ENCODE measurements at regions not wholly inside any gene's neighbourhood (a gene's known extent, or its start where the extent isn't known, plus 50 kb on each side); places are given as distances from the start of the nearest gene placed in this dataset.

- DNase-seq (ENCODE audit: low spot score): no peak
Observed at GRCh38 chr3:132189601-132190000, 127.6 kb upstream of the ACP3 start.

GRCh38 chr3:132196113-132196512 is 121.1 kb upstream of the ACP3 start:
- no peak for DNase-seq (ENCODE audit: low spot score)

- DNase-seq (ENCODE audit: low spot score): no peak
Observed at GRCh38 chr3:132198516-132198915, 118.7 kb upstream of the ACP3 start.

- no peak for DNase-seq (ENCODE audit: low spot score)
Observed at GRCh38 chr3:132199451-132199850, 117.8 kb upstream of the ACP3 start.

- DNase-seq (ENCODE audit: low spot score): no peak
Observed at GRCh38 chr3:132202586-132202985, 114.6 kb upstream of the ACP3 start.

- DNase-seq (ENCODE audit: low spot score): no peak
Observed at GRCh38 chr3:132203889-132204596, 113.2 kb upstream of the ACP3 start.

- no peak for DNase-seq (ENCODE audit: low spot score)
Observed at GRCh38 chr3:132205609-132206008, 111.6 kb upstream of the ACP3 start.

- no peak for DNase-seq (ENCODE audit: low spot score)
Observed at GRCh38 chr3:132209855-132210254, 107.4 kb upstream of the ACP3 start.

- no peak for DNase-seq (ENCODE audit: low spot score)
Observed at GRCh38 chr3:132210476-132211346, 106.5 kb upstream of the ACP3 start.

- no peak for DNase-seq (ENCODE audit: low spot score)
Observed at GRCh38 chr3:132211896-132212295, 105.3 kb upstream of the ACP3 start.

GRCh38 chr3:132218817-132219755 is 98.1 kb upstream of the ACP3 start:
- DNase-seq (ENCODE audit: low spot score): no peak

- no peak for DNase-seq (ENCODE audit: low spot score)
Observed at GRCh38 chr3:132220986-132221385, 96.2 kb upstream of the ACP3 start.

- no peak for DNase-seq (ENCODE audit: low spot score)
Observed at GRCh38 chr3:132222868-132223538, 94.2 kb upstream of the ACP3 start.

GRCh38 chr3:132225664-132226063 is 91.5 kb upstream of the ACP3 start:
- DNase-seq (ENCODE audit: low spot score): no peak

GRCh38 chr3:132228923-132229322 is 88.3 kb upstream of the ACP3 start:
- DNase-seq (ENCODE audit: low spot score): peak; percentile 26

GRCh38 chr3:132229641-132230040 is 87.6 kb upstream of the ACP3 start:
- DNase-seq (ENCODE audit: low spot score): no peak

GRCh38 chr3:132230156-132231000 is 86.8 kb upstream of the ACP3 start:
- DNase-seq (ENCODE audit: low spot score): no peak

GRCh38 chr3:132231633-132232032 is 85.6 kb upstream of the ACP3 start:
- DNase-seq (ENCODE audit: low spot score): peak; percentile 34

- DNase-seq (ENCODE audit: low spot score): no peak
Observed at GRCh38 chr3:132232231-132232792, 84.9 kb upstream of the ACP3 start.
